ENCODE measurements at regions not wholly inside any gene's neighbourhood (a gene's known extent, or its start where the extent isn't known, plus 50 kb on each side); places are given as distances from the start of the nearest gene placed in this dataset.

DNA sequence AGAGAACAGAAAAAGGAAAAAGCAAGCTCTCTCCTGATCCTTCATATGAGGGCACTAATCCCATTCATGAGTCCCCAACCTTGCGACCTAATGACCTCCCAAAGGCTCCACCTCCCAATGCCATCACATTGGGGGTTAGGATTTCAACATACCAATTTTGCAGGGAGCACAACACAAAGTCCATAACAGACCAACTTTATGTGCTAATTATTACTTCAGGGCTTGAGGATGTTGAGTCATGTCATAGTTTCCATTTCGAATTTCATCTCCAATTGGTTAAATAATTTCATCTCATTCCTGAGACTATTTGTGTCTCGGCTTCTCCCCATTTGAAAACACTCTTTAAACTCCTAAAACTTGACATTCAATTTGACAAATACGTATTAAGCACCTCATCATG is 69.9 kb upstream of the KLF7 start:
- Mint-ChIP-seq H3K9me3 (ENCODE audit: low read depth) (no peaks in the 10 kb centered on the region), H3K4me1 (ENCODE audit: low read depth) (peaks cover 7% of the 10 kb centered on the region), H3K36me3 (ENCODE audit: insufficient read depth) (no peaks in the 10 kb centered on the region), H3K27ac (no peak overlapping the region), H3K27me3 (peaks cover 4% of the 10 kb centered on the region), H3K4me3 (ENCODE audit: low read depth) (no peak overlapping the region)
- DNase-seq (ENCODE audit: low spot score, unreplicated experiment): no peak
- TF ChIP-seq, protein P1, sequence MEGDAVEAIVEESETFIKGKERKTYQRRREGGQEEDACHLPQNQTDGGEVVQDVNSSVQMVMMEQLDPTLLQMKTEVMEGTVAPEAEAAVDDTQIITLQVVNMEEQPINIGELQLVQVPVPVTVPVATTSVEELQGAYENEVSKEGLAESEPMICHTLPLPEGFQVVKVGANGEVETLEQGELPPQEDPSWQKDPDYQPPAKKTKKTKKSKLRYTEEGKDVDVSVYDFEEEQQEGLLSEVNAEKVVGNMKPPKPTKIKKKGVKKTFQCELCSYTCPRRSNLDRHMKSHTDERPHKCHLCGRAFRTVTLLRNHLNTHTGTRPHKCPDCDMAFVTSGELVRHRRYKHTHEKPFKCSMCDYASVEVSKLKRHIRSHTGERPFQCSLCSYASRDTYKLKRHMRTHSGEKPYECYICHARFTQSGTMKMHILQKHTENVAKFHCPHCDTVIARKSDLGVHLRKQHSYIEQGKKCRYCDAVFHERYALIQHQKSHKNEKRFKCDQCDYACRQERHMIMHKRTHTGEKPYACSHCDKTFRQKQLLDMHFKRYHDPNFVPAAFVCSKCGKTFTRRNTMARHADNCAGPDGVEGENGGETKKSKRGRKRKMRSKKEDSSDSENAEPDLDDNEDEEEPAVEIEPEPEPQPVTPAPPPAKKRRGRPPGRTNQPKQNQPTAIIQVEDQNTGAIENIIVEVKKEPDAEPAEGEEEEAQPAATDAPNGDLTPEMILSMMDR (IDR thresholded peaks at IDR 0.05; ENCODE audit: unreplicated experiment): no peak

DNA sequence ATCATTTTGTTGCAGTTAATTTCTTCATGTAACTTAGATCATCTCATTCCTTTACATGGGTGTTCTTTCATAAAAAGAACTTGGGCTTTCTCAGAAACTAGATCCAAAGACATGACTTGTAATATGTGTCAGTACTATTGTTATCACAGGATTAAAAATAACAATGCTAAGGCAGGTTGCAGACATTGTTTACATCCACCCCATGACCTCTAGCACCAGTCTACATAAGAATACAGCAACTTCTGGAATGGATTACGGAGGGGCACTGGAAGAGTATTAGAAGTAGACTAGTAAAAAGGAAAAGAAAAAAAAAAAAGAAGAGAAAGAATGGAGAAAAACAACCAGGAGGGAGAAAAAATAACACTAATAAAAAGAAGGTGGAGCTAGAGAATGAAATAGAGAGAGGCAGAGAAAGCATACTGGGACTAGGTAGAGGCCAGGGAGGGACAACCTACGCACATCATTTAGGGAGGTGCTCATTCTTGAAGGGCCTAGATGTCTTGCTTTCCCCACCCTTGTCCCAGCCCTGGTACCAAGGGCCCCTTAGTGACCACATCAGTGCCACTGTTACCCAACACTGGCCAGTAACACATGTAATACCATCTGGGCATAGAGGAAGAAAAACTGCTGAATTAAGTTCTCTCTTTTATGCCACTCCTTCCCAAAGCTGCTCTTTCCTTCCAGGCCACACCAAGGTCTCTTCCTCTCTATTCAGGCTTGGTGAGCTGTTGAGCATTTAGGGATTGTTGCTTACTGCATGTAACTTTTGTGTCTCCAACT is 70.6 kb upstream of the KLF7 start:
- DNase-seq (ENCODE audit: low spot score, unreplicated experiment): no peak
- H3K4me1 Mint-ChIP-seq (ENCODE audit: low read depth): peaks cover 7% of the 10 kb centered on the region
- H3K36me3 Mint-ChIP-seq (ENCODE audit: insufficient read depth): no peaks in the 10 kb centered on the region
- H3K4me3 Mint-ChIP-seq (ENCODE audit: low read depth): no peak overlapping the region
- no peaks in the 10 kb centered on the region for H3K9me3 Mint-ChIP-seq (ENCODE audit: low read depth)
- TF ChIP-seq, protein P1 (IDR thresholded peaks at IDR 0.05; ENCODE audit: unreplicated experiment): no peak
- peaks cover 4% of the 10 kb centered on the region for H3K27me3 Mint-ChIP-seq
- H3K27ac Mint-ChIP-seq: no peak overlapping the region

- no peaks in the 10 kb centered on the region for H3K36me3 Mint-ChIP-seq (ENCODE audit: insufficient read depth)
- H3K9me3 Mint-ChIP-seq (ENCODE audit: low read depth): no peaks in the 10 kb centered on the region
- H3K4me1 Mint-ChIP-seq (ENCODE audit: low read depth): peaks cover 7% of the 10 kb centered on the region
- no peak overlapping the region for H3K4me3 Mint-ChIP-seq (ENCODE audit: low read depth)
- TF ChIP-seq, protein P1 (IDR thresholded peaks at IDR 0.05; ENCODE audit: unreplicated experiment): no peak
- no peak for DNase-seq (ENCODE audit: low spot score, unreplicated experiment)
- peaks cover 4% of the 10 kb centered on the region for H3K27me3 Mint-ChIP-seq
- no peak overlapping the region for H3K27ac Mint-ChIP-seq
These were observed 73.3 kb upstream of the KLF7 start for GRCh38 chr2:207238831-207239701.

GRCh38 chr2:207239754-207240494 is 74.2 kb upstream of the KLF7 start:
- no peaks in the 10 kb centered on the region for H3K36me3 Mint-ChIP-seq (ENCODE audit: insufficient read depth)
- no peak for DNase-seq (ENCODE audit: low spot score, unreplicated experiment)
- H3K9me3 Mint-ChIP-seq (ENCODE audit: low read depth): no peaks in the 10 kb centered on the region
- peaks cover 7% of the 10 kb centered on the region for H3K4me1 Mint-ChIP-seq (ENCODE audit: low read depth)
- peaks cover 7% of the 10 kb centered on the region for H3K27me3 Mint-ChIP-seq
- H3K4me3 Mint-ChIP-seq (ENCODE audit: low read depth): no peak overlapping the region
- H3K27ac Mint-ChIP-seq: no peak overlapping the region
- TF ChIP-seq, protein P1 (IDR thresholded peaks at IDR 0.05; ENCODE audit: unreplicated experiment): no peak

- Mint-ChIP-seq H3K9me3 (ENCODE audit: low read depth) (no peaks in the 10 kb centered on the region), H3K27ac (no peak overlapping the region)
These were observed 74.9 kb upstream of the KLF7 start for GRCh38 chr2:207240649-207241048.

More at GRCh38 chr2:207240649-207241048, 74.9 kb upstream of the KLF7 start:
- Mint-ChIP-seq H3K36me3 (ENCODE audit: insufficient read depth) (no peaks in the 10 kb centered on the region), H3K4me3 (ENCODE audit: low read depth) (no peak overlapping the region), H3K27me3 (peaks cover 9% of the 10 kb centered on the region), H3K4me1 (ENCODE audit: low read depth) (peaks cover 8% of the 10 kb centered on the region)
- DNase-seq (ENCODE audit: low spot score, unreplicated experiment): no peak
- TF ChIP-seq, protein P1 (IDR thresholded peaks at IDR 0.05; ENCODE audit: unreplicated experiment): no peak
